ENCODE measurements at regions not wholly inside any gene's neighbourhood (a gene's known extent, or its start where the extent isn't known, plus 50 kb on each side); places are given as distances from the start of the nearest gene placed in this dataset.
A peak's percentile ranks its signal among the peaks of the same experiment; 100 is the strongest.

GRCh38 chr10:128839134-128839533 lies 627.9 kb upstream of the MGMT start:
- no peak for DNase-seq (ENCODE audit: low spot score)
- FAIRE-seq = no peak

GRCh38 chr10:128839701-128840100 lies 627.3 kb upstream of the MGMT start:
- no peak for DNase-seq (ENCODE audit: low spot score)
- FAIRE-seq = no peak

- DNase-seq (ENCODE audit: low spot score) (no peak), FAIRE-seq (no peak)
Observed at GRCh38 chr10:128843972-128844371, 623.1 kb upstream of the MGMT start.

GRCh38 chr10:128846927-128847326 lies 620.1 kb upstream of the MGMT start:
- no peak for FAIRE-seq
- no peak for DNase-seq (ENCODE audit: low spot score)

GRCh38 chr10:128848810-128849209 lies 618.2 kb upstream of the MGMT start:
- FAIRE-seq = no peak
- no peak for DNase-seq (ENCODE audit: low spot score)

- DNase-seq (ENCODE audit: low spot score) (no peak), FAIRE-seq (no peak)
Observed at GRCh38 chr10:128850647-128851046, 616.4 kb upstream of the MGMT start.

- DNase-seq (ENCODE audit: low spot score) (no peak), FAIRE-seq (no peak)
Observed at GRCh38 chr10:128851281-128851680, 615.8 kb upstream of the MGMT start.

- FAIRE-seq (no peak), DNase-seq (ENCODE audit: low spot score) (no peak)
Observed at GRCh38 chr10:128851726-128852125, 615.3 kb upstream of the MGMT start.

GRCh38 chr10:128852449-128852848 lies 614.6 kb upstream of the MGMT start:
- no peak for FAIRE-seq

GRCh38 chr10:128852902-128853301 lies 614.1 kb upstream of the MGMT start:
- DNase-seq (ENCODE audit: low spot score) = no peak
- FAIRE-seq = no peak

More at GRCh38 chr10:128852449-128852848, 614.6 kb upstream of the MGMT start:
- DNase-seq (ENCODE audit: low spot score) = no peak

- FAIRE-seq (no peak), DNase-seq (ENCODE audit: low spot score) (no peak)
Observed at GRCh38 chr10:128853537-128853936, 613.5 kb upstream of the MGMT start.

GRCh38 chr10:128854204-128854603 lies 612.8 kb upstream of the MGMT start:
- no peak for FAIRE-seq

GRCh38 chr10:128854963-128855362 lies 612.1 kb upstream of the MGMT start:
- DNase-seq (ENCODE audit: low spot score) (peak; percentile 74), FAIRE-seq (no peak)

More at GRCh38 chr10:128854204-128854603, 612.8 kb upstream of the MGMT start:
- no peak for DNase-seq (ENCODE audit: low spot score)

- no peak for DNase-seq (ENCODE audit: low spot score)
- FAIRE-seq = no peak
Observed at GRCh38 chr10:128855618-128856428, 611.2 kb upstream of the MGMT start.

GRCh38 chr10:128859738-128860386 lies 607.2 kb upstream of the MGMT start:
- DNase-seq (ENCODE audit: low spot score) (peak; percentile 32), FAIRE-seq (no peak)

- DNase-seq (ENCODE audit: low spot score) (no peak), FAIRE-seq (no peak)
Observed at GRCh38 chr10:128860574-128860973, 606.5 kb upstream of the MGMT start.

GRCh38 chr10:128861018-128861901 lies 605.8 kb upstream of the MGMT start:
- DNase-seq (ENCODE audit: low spot score) = no peak
- FAIRE-seq = no peak

- no peak for DNase-seq (ENCODE audit: low spot score)
- FAIRE-seq = no peak
Observed at GRCh38 chr10:128863411-128863810, 603.6 kb upstream of the MGMT start.

- FAIRE-seq (no peak), DNase-seq (ENCODE audit: low spot score) (no peak)
Observed at GRCh38 chr10:128863823-128864405, 603.1 kb upstream of the MGMT start.

GRCh38 chr10:128864554-128865295 lies 602.3 kb upstream of the MGMT start:
- no peak for FAIRE-seq
- DNase-seq (ENCODE audit: low spot score) = no peak

Measured in urothelium cell line (cell line).